ENCODE measurements at regions not wholly inside any gene's neighbourhood (a gene's known extent, or its start where the extent isn't known, plus 50 kb on each side); places are given as distances from the start of the nearest gene placed in this dataset.

DNA sequence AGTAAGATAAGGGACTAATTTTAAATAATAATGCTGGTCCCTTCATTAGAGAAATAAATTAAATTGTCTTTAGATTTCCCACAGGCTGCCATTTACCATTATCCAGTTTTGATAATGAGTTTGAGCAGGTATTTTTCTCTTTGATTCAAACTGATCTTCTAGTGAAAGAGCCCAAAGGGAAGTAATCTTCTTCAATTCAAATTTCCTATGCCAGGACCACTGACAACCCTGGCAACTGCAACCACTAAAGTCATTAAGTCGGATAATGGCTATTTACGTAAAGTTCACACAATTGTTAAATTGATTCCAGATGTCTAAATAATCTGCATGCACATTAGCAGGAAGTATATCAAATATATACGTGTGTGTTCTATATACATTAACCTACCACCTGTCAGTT is 399.3 kb downstream of the PTPRC start:
- TF ChIP-seq, protein P1, sequence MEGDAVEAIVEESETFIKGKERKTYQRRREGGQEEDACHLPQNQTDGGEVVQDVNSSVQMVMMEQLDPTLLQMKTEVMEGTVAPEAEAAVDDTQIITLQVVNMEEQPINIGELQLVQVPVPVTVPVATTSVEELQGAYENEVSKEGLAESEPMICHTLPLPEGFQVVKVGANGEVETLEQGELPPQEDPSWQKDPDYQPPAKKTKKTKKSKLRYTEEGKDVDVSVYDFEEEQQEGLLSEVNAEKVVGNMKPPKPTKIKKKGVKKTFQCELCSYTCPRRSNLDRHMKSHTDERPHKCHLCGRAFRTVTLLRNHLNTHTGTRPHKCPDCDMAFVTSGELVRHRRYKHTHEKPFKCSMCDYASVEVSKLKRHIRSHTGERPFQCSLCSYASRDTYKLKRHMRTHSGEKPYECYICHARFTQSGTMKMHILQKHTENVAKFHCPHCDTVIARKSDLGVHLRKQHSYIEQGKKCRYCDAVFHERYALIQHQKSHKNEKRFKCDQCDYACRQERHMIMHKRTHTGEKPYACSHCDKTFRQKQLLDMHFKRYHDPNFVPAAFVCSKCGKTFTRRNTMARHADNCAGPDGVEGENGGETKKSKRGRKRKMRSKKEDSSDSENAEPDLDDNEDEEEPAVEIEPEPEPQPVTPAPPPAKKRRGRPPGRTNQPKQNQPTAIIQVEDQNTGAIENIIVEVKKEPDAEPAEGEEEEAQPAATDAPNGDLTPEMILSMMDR (conservative IDR thresholded peaks at IDR 0.05 in 1 of 2, IDR thresholded peaks at IDR 0.05 in 1 of 2; ENCODE audit: extremely low read depth in 1 of 2, insufficient read depth in 1 of 2, low read depth in 1 of 2, low read length in 2 of 2): no peak
- TF ChIP-seq EZH2 (IDR thresholded peaks at IDR 0.05; ENCODE audit: borderline replicate concordance, low read length): no peak
